WERI-Rb-1 (cell line): ENCODE measurements at regions not wholly inside any gene's neighbourhood (a gene's known extent, or its start where the extent isn't known, plus 50 kb on each side); places are given as distances from the start of the nearest gene placed in this dataset.

Experiments
- DNase-seq: peaks from one replicate; pipeline ENCODE4 v3.0.0-alpha.2; 2020
- H3K27ac ChIP-seq: fragments of 250-450 bp; sonication (Bioruptor Pico); 2 replicates; pipeline ENCODE4 v1.5.1; 2020; ENCODE audit warnings: mild to moderate bottlenecking, moderate library complexity
- H3K27me3 ChIP-seq: fragments of 250-450 bp; sonication (Bioruptor Pico); 2 replicates; pipeline ENCODE4 v1.5.1; 2021; ENCODE audit warnings: mild to moderate bottlenecking, low read depth, moderate library complexity; ENCODE audit not compliant: insufficient read depth, severe bottlenecking
- H3K36me3 ChIP-seq: fragments of 250-450 bp; sonication (Bioruptor Pico); 2 replicates; pipeline ENCODE4 v1.5.1; 2020; ENCODE audit warnings: mild to moderate bottlenecking, moderate library complexity
- H3K4me3 ChIP-seq: 2 replicates; pipeline ENCODE4 v1.5.1; 2011; ENCODE audit warnings: low read depth, mild to moderate bottlenecking, control low read depth, low read length
- H3K9me3 ChIP-seq: fragments of 250-450 bp; sonication (Bioruptor Pico); 2 replicates; pipeline ENCODE4 v1.5.1; 2021; ENCODE audit warnings: mild to moderate bottlenecking, moderate library complexity; ENCODE audit not compliant: severe bottlenecking
- CTCF ChIP-seq: IDR thresholded peaks from 2 replicates; pipeline ENCODE4 v1.5.1; 2011; ENCODE audit warnings: low read depth, mild to moderate bottlenecking, control low read depth, inconsistent platforms, low read length

- Histone ChIP-seq H3K36me3 (no peaks in the 10 kb centered on the region), H3K27ac (no peak overlapping the region), H3K9me3 (no peaks in the 10 kb centered on the region), H3K4me3 (no peak overlapping the region), H3K27me3 (peaks cover 35% of the 10 kb centered on the region)
- TF ChIP-seq CTCF = no peak
- no peak for DNase-seq
Observed at GRCh38 chrX:68912113-68912512, 83.3 kb downstream of the EFNB1 start.

- no peak overlapping the region for H3K27ac ChIP-seq
- TF ChIP-seq CTCF = no peak
- DNase-seq = no peak
- no peaks in the 10 kb centered on the region for H3K9me3 ChIP-seq
- peaks cover 26% of the 10 kb centered on the region for H3K27me3 ChIP-seq
- H3K4me3 ChIP-seq = no peak overlapping the region
- H3K36me3 ChIP-seq = no peaks in the 10 kb centered on the region
Observed at GRCh38 chrX:68910731-68911428, 82.1 kb downstream of the EFNB1 start.

GRCh38 chrX:68909945-68910344, 81.1 kb downstream of the EFNB1 start:
- Histone ChIP-seq H3K9me3 (no peaks in the 10 kb centered on the region), H3K27me3 (peaks cover 19% of the 10 kb centered on the region)
- no peak for TF ChIP-seq CTCF

GRCh38 chrX:68908071-68908470, 79.2 kb downstream of the EFNB1 start:
- TF ChIP-seq CTCF = no peak

More at GRCh38 chrX:68909945-68910344, 81.1 kb downstream of the EFNB1 start:
- Histone ChIP-seq H3K36me3 (no peaks in the 10 kb centered on the region), H3K27ac (no peak overlapping the region), H3K4me3 (no peak overlapping the region)
- DNase-seq = no peak

GRCh38 chrX:68902706-68903504, 74.1 kb downstream of the EFNB1 start:
- no peak overlapping the region for H3K4me3 ChIP-seq
- no peak for TF ChIP-seq CTCF
- no peak for DNase-seq
- no peaks in the 10 kb centered on the region for H3K9me3 ChIP-seq
- no peaks in the 10 kb centered on the region for H3K27me3 ChIP-seq
- no peak overlapping the region for H3K27ac ChIP-seq
- H3K36me3 ChIP-seq = no peaks in the 10 kb centered on the region

More at GRCh38 chrX:68908071-68908470, 79.2 kb downstream of the EFNB1 start:
- no peak for DNase-seq
- H3K9me3 ChIP-seq = no peaks in the 10 kb centered on the region
- H3K36me3 ChIP-seq = no peaks in the 10 kb centered on the region
- no peak overlapping the region for H3K4me3 ChIP-seq
- H3K27ac ChIP-seq = no peak overlapping the region
- H3K27me3 ChIP-seq = peaks cover 15% of the 10 kb centered on the region
